ENCODE measurements at regions not wholly inside any gene's neighbourhood (a gene's known extent, or its start where the extent isn't known, plus 50 kb on each side); places are given as distances from the start of the nearest gene placed in this dataset.

DNA sequence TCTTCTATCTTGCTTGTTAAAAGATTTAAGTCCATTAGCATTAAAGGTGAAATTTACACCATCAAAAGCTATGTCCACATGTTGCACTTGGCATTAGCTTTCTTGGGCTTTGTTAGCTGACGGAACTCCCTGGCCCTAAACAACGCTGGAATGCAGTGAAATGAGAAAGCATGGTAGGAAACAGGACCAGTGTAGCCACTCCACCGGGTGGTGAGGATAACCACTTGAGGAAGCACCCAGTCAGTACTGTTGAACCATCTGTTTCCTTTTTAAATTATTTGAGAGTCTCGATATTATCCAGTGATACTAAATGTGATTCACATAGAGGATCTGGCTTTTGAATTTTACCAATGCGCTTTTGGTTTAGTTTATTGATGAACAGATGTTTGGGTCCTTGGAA, 374.9 kb upstream of the NOX3 start:
- TF ChIP-seq RAD21 (conservative IDR thresholded peaks at IDR 0.05) (no peak), TAF1 (IDR thresholded peaks at IDR 0.05; ENCODE audit: low read depth) (no peak), EZH2 (IDR thresholded peaks at IDR 0.05; ENCODE audit: borderline replicate concordance, insufficient read depth, low read length, poor library complexity, severe bottlenecking) (no peak), POLR2AphosphoS5 (IDR thresholded peaks at IDR 0.05) (no peak), EP300 (conservative IDR thresholded peaks at IDR 0.05; ENCODE audit: poor library complexity, severe bottlenecking) (no peak), MXI1 (conservative IDR thresholded peaks at IDR 0.05; ENCODE audit: poor library complexity, severe bottlenecking) (no peak), SMC3 (conservative IDR thresholded peaks at IDR 0.05; ENCODE audit: poor library complexity) (no peak)
- TF ChIP-seq, protein P1, sequence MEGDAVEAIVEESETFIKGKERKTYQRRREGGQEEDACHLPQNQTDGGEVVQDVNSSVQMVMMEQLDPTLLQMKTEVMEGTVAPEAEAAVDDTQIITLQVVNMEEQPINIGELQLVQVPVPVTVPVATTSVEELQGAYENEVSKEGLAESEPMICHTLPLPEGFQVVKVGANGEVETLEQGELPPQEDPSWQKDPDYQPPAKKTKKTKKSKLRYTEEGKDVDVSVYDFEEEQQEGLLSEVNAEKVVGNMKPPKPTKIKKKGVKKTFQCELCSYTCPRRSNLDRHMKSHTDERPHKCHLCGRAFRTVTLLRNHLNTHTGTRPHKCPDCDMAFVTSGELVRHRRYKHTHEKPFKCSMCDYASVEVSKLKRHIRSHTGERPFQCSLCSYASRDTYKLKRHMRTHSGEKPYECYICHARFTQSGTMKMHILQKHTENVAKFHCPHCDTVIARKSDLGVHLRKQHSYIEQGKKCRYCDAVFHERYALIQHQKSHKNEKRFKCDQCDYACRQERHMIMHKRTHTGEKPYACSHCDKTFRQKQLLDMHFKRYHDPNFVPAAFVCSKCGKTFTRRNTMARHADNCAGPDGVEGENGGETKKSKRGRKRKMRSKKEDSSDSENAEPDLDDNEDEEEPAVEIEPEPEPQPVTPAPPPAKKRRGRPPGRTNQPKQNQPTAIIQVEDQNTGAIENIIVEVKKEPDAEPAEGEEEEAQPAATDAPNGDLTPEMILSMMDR (IDR thresholded peaks at IDR 0.05; ENCODE audit: poor library complexity, severe bottlenecking): no peak
- TF ChIP-seq, protein P2, sequence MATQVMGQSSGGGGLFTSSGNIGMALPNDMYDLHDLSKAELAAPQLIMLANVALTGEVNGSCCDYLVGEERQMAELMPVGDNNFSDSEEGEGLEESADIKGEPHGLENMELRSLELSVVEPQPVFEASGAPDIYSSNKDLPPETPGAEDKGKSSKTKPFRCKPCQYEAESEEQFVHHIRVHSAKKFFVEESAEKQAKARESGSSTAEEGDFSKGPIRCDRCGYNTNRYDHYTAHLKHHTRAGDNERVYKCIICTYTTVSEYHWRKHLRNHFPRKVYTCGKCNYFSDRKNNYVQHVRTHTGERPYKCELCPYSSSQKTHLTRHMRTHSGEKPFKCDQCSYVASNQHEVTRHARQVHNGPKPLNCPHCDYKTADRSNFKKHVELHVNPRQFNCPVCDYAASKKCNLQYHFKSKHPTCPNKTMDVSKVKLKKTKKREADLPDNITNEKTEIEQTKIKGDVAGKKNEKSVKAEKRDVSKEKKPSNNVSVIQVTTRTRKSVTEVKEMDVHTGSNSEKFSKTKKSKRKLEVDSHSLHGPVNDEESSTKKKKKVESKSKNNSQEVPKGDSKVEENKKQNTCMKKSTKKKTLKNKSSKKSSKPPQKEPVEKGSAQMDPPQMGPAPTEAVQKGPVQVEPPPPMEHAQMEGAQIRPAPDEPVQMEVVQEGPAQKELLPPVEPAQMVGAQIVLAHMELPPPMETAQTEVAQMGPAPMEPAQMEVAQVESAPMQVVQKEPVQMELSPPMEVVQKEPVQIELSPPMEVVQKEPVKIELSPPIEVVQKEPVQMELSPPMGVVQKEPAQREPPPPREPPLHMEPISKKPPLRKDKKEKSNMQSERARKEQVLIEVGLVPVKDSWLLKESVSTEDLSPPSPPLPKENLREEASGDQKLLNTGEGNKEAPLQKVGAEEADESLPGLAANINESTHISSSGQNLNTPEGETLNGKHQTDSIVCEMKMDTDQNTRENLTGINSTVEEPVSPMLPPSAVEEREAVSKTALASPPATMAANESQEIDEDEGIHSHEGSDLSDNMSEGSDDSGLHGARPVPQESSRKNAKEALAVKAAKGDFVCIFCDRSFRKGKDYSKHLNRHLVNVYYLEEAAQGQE (IDR thresholded peaks at IDR 0.05; ENCODE audit: borderline replicate concordance): no peak

All from neural cell (in vitro differentiated cells).